GM23248 (cell line): ENCODE measurements at regions not wholly inside any gene's neighbourhood (a gene's known extent, or its start where the extent isn't known, plus 50 kb on each side); places are given as distances from the start of the nearest gene placed in this dataset.

Experiments
- EZH2 ChIP-seq: fragments of 200-600 bp; sonication (generic); IDR thresholded peaks from 2 replicates; pipeline ENCODE4 v1.6.1; 2018; ENCODE audit warnings: antibody characterized with exemption, mild to moderate bottlenecking; ENCODE audit not compliant: insufficient read depth, poor library complexity, severe bottlenecking
- EZH2phosphoT487 ChIP-seq: fragments of 200-600 bp; sonication (generic); IDR thresholded peaks from 2 replicates; pipeline ENCODE4 v1.6.1; 2018; ENCODE audit warnings: antibody characterized with exemption, moderate library complexity, mild to moderate bottlenecking, low read depth; ENCODE audit not compliant: insufficient read depth

DNA sequence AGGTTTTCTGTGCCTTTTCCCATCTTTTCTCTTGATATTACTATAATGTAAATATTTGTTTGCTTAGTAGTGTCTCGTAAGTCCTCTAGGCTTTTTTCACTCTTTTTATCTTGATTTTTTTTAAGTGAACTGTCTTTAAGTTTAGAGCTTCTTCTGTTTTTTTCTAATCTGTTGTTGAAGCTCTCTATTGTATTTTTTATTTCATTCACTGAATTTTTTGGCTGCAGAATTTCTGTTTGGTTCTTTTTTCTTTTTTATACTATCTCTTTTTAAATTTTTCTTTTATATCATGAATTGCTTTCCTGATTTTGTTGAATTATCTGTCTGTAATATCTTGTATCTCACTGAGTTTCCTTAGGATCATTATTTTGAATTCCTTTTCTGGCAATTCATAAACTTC is 331.8 kb upstream of the RBMS1 start:
- TF ChIP-seq EZH2 (no peak), EZH2phosphoT487 (no peak)
